VCaP (cell line): ENCODE measurements at regions not wholly inside any gene's neighbourhood (a gene's known extent, or its start where the extent isn't known, plus 50 kb on each side); places are given as distances from the start of the nearest gene placed in this dataset.
"Not testable (repeated sequence)": the region's sequence is repeated elsewhere in the genome, so short reads cannot be mapped to it uniquely, and the experiment has no call there.

ENCODE experiments used
- H3K27ac ChIP-seq: fragments of 450-650 bp; 2 replicates; pipeline ENCODE4 v1.5.1; 2017
- TF ChIP-seq, protein P1 (sequence below): fragments of 450-650 bp; conservative IDR thresholded peaks from 2 replicates; pipeline ENCODE4 v1.5.1; 2017; ENCODE audit warnings: mild to moderate bottlenecking, moderate library complexity

- TF ChIP-seq, protein P1, sequence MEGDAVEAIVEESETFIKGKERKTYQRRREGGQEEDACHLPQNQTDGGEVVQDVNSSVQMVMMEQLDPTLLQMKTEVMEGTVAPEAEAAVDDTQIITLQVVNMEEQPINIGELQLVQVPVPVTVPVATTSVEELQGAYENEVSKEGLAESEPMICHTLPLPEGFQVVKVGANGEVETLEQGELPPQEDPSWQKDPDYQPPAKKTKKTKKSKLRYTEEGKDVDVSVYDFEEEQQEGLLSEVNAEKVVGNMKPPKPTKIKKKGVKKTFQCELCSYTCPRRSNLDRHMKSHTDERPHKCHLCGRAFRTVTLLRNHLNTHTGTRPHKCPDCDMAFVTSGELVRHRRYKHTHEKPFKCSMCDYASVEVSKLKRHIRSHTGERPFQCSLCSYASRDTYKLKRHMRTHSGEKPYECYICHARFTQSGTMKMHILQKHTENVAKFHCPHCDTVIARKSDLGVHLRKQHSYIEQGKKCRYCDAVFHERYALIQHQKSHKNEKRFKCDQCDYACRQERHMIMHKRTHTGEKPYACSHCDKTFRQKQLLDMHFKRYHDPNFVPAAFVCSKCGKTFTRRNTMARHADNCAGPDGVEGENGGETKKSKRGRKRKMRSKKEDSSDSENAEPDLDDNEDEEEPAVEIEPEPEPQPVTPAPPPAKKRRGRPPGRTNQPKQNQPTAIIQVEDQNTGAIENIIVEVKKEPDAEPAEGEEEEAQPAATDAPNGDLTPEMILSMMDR, result no peak
- H3K27ac ChIP-seq, result no peak overlapping the region
Observed at GRCh38 chr4:115491686-115492085, 378.3 kb upstream of the NDST4 start.

GRCh38 chr4:115489279-115489678, 375.9 kb upstream of the NDST4 start:
- H3K27ac ChIP-seq, result no peak overlapping the region
- TF ChIP-seq, protein P1, result no peak

DNA sequence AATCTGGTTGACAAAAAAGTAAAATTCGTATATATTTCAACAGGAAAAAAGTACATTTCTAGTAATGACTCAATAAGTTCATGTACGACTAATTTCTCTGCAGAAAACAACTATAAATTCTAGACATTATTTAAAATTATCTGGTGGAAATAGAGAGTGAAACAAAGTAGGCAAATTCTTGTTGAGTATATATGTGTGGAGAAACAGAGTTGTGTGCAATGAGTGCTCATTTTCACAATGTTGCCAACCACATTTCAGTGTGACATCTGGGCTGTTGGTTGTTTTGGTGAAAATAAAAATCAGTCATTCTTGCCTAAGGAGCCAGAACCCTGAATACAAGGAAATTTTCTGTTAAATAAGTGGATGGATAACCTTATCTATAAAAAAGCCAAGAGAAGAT, 372.0 kb upstream of the NDST4 start:
- TF ChIP-seq, protein P1, result no peak
- no peak overlapping the region for H3K27ac ChIP-seq

DNA sequence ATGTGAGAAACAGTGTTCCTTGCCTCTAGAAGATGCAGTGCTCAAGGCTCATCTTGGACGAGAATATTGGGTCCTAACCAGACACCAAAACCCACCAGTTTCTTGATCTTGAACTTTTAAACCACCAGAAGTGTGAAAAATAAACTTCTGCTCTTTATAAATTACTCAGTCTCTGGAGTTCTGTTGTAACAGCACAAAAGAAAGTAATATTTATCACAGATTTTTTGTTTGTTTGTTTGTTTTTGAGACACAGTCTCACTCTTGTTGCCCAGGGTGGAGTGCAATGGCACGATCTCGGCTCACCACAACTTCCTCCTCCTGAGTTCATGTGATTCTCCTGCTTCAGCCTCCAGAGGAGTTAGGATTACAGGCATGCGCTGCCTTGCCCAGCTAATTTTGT, 371.1 kb upstream of the NDST4 start:
- TF ChIP-seq, protein P1, result no peak
- no peak overlapping the region for H3K27ac ChIP-seq

GRCh38 chr4:115470763-115471162, 357.3 kb upstream of the NDST4 start:
- H3K27ac ChIP-seq, result no peak overlapping the region

GRCh38 chr4:115459301-115459700, 345.9 kb upstream of the NDST4 start:
- H3K27ac ChIP-seq, result not testable (repeated sequence)

More at GRCh38 chr4:115470763-115471162, 357.3 kb upstream of the NDST4 start:
- TF ChIP-seq, protein P1, result no peak

DNA sequence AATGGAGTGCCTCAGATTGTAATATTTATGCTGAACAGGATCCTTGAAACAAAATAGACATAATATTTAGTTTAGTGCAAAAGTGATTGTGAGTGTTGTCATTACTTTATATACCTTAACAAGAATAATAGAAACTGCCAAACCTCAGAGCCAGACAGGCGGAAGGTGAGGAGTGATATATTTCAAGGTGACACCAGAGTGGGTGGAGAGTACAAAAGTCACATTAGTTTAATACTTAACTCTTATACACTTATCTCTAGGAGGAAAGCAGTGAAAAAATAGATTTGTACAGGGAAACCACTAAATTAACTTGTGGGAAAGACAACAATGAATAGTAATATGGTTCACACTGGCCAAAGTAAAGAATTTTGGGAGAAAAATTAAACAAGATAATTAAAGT, 342.8 kb upstream of the NDST4 start:
- no peak overlapping the region for H3K27ac ChIP-seq
- TF ChIP-seq, protein P1, result no peak

GRCh38 chr4:115454228-115454627, 340.8 kb upstream of the NDST4 start:
- TF ChIP-seq, protein P1, result no peak
- no peak overlapping the region for H3K27ac ChIP-seq
